Cardiac muscle cell (in vitro differentiated cells and primary cell): ENCODE measurements at regions not wholly inside any gene's neighbourhood (a gene's known extent, or its start where the extent isn't known, plus 50 kb on each side); places are given as distances from the start of the nearest gene placed in this dataset.

Experiments used
- DNase-seq, 2 donors: peaks; one replicate each; pipeline versions ENCODE4 v3.0.0 to v3.0.0-alpha.2; 2010 to 2017; ENCODE audit warnings: low read depth in 1 of 2, low spot score in 1 of 2
- H3K27ac ChIP-seq: fragments of 200-600 bp; sonication (generic); 2 replicates; pipeline ENCODE4 v1.5.1; 2016
- H3K27me3 ChIP-seq: fragments of 200-600 bp; sonication (generic); 2 replicates; pipeline ENCODE4 v1.6.0; 2016; ENCODE audit warnings: control low read depth
- H3K36me3 ChIP-seq: fragments of 200-600 bp; sonication (generic); 2 replicates; pipeline ENCODE4 v1.5.1; 2016; ENCODE audit warnings: control low read depth
- H3K4me1 ChIP-seq: fragments of 200-600 bp; sonication (generic); 2 replicates; pipeline ENCODE4 v1.8.1; 2017; ENCODE audit warnings: low read depth, mild to moderate bottlenecking, mixed run types
- H3K4me3 ChIP-seq: fragments of 200-600 bp; sonication (generic); 2 replicates; pipeline ENCODE4 v1.5.1; 2016; ENCODE audit warnings: mild to moderate bottlenecking
- H3K9me3 ChIP-seq: fragments of 200-600 bp; sonication (generic); 2 replicates; pipeline ENCODE4 v1.5.1; 2017; ENCODE audit warnings: low read depth, mild to moderate bottlenecking, control low read depth
- CTCF ChIP-seq: IDR thresholded peaks from 2 replicates; pipeline ENCODE4 v1.5.1; 2012; ENCODE audit warnings: low read depth, mild to moderate bottlenecking, low read length

GRCh38 chr2:10252224-10252623, 50.5 kb upstream of the HPCAL1 start:
- H3K9me3 ChIP-seq, result no peaks in the 10 kb centered on the region

GRCh38 chr2:10252661-10253060, 50.0 kb upstream of the HPCAL1 start:
- no peak for TF ChIP-seq CTCF
- no peak overlapping the region for H3K27ac ChIP-seq
- H3K27me3 ChIP-seq, result no peaks in the 10 kb centered on the region
- no peak overlapping the region for H3K4me3 ChIP-seq
- no peaks in the 10 kb centered on the region for H3K9me3 ChIP-seq
- no peak for DNase-seq
- no peaks in the 10 kb centered on the region for H3K4me1 ChIP-seq
- no peaks in the 10 kb centered on the region for H3K36me3 ChIP-seq

More at GRCh38 chr2:10252224-10252623, 50.5 kb upstream of the HPCAL1 start:
- no peak overlapping the region for H3K27ac ChIP-seq
- no peaks in the 10 kb centered on the region for H3K27me3 ChIP-seq
- no peak for TF ChIP-seq CTCF
- no peak for DNase-seq
- no peaks in the 10 kb centered on the region for H3K4me1 ChIP-seq
- H3K36me3 ChIP-seq, result no peaks in the 10 kb centered on the region
- H3K4me3 ChIP-seq, result no peak overlapping the region
